Upper lobe of left lung (tissue), 4 donors: ENCODE measurements at regions not wholly inside any gene's neighbourhood (a gene's known extent, or its start where the extent isn't known, plus 50 kb on each side); places are given as distances from the start of the nearest gene placed in this dataset.

Experiments
- CTCF ChIP-seq, 6 experiments: fragments of 450-650 bp in 4 of 6; fragments of 200-600 bp in 2 of 6; sonication (generic) in 2 of 6; IDR thresholded peaks; one replicate each; pipeline ENCODE4 v1.5.1; 2016 to 2019; ENCODE audit warnings: antibody characterized with exemption in 6 of 6
- EP300 ChIP-seq, 4 donors: sonication (generic); formaldehyde crosslinking; IDR thresholded peaks; one replicate each; pipeline ENCODE4 v1.5.1; 2017; ENCODE audit warnings: antibody characterized with exemption in 4 of 4, control low read depth in 2 of 4
- POLR2A ChIP-seq, 4 donors: fragments of 450-650 bp; IDR thresholded peaks; one replicate each; pipeline ENCODE4 v1.5.1; 2016 to 2017; ENCODE audit warnings: antibody characterized with exemption in 4 of 4, mild to moderate bottlenecking in 2 of 4
- POLR2AphosphoS5 ChIP-seq, 2 donors: sonication (generic); formaldehyde crosslinking; IDR thresholded peaks; one replicate each; pipeline ENCODE4 v1.5.1; 2017; ENCODE audit warnings: antibody characterized with exemption in 2 of 2

DNA sequence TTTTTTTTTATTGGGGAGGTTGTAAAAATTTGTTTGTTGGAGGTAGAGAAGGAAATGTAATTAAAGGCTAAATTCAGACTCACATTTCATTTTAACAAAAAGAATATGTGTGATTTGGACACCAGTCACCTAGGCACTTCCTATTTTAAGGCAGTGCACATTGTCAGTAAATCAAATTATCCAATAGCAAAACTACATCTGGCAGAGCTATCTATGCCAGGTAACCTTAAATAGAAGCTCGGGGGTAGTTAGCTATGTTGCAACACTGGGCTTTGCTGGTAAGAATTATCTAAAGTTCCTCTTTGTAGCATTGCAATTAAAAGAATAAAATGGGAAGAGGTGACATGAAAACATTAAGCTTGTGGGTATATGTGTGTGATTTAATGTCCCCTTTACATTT lies 1064.4 kb upstream of the ZEB2 start:
- TF ChIP-seq CTCF (IDR thresholded peaks at IDR 0.05): no peak
- no peak for TF ChIP-seq POLR2A (IDR thresholded peaks at IDR 0.05)
- TF ChIP-seq EP300 (IDR thresholded peaks at IDR 0.05): no peak
- TF ChIP-seq POLR2AphosphoS5 (IDR thresholded peaks at IDR 0.05): no peak
